HepG2 (cell line): ENCODE measurements at regions not wholly inside any gene's neighbourhood (a gene's known extent, or its start where the extent isn't known, plus 50 kb on each side); places are given as distances from the start of the nearest gene placed in this dataset.
"Not testable (repeated sequence)": the region's sequence is repeated elsewhere in the genome, so short reads cannot be mapped to it uniquely, and the experiment has no call there.

Source experiments
- CAMTA2 ChIP-seq: sonication (generic); formaldehyde crosslinking; IDR thresholded peaks from 2 replicates; pipeline ENCODE4 v1.4.0; 2020; ENCODE audit warnings: mild to moderate bottlenecking, missing genetic modification reagents, borderline replicate concordance
- CEBPB ChIP-seq: IDR thresholded peaks from 2 replicates; pipeline ENCODE4 v1.6.1; 2011; ENCODE audit warnings: low read depth, low read length, improper control_type of control experiment, borderline replicate concordance
- DMTF1 ChIP-seq: sonication (generic); formaldehyde crosslinking; IDR thresholded peaks from 2 replicates; pipeline ENCODE4 v1.4.0; 2020; ENCODE audit warnings: mild to moderate bottlenecking, missing genetic modification reagents
- KAT2B ChIP-seq: fragments of 150-350 bp; IDR thresholded peaks from 2 replicates; pipeline ENCODE4 v1.6.1; 2014; ENCODE audit warnings: low read depth, low read length, borderline replicate concordance
- KLF6 ChIP-seq: IDR thresholded peaks from 2 replicates; pipeline ENCODE4 v1.8.0; 2016; ENCODE audit warnings: missing biosample characterization, missing genetic modification reagents
- SIN3A ChIP-seq: IDR thresholded peaks from 2 replicates; pipeline ENCODE4 v1.6.1; 2011; ENCODE audit warnings: low read depth, mild to moderate bottlenecking, control low read depth, low read length, borderline replicate concordance
- SP4 ChIP-seq: sonication (generic); formaldehyde crosslinking; IDR thresholded peaks from 2 replicates; pipeline ENCODE4 v1.8.1; 2023; ENCODE audit warnings: mild to moderate bottlenecking, missing genetic modification reagents
- SUZ12 ChIP-seq: fragments of 150-350 bp; IDR thresholded peaks from 2 replicates; pipeline ENCODE4 v1.6.1; 2014; ENCODE audit warnings: low read depth, low read length
- ZFP36L1 ChIP-seq: sonication (generic); formaldehyde crosslinking; IDR thresholded peaks from 2 replicates; pipeline ENCODE4 v1.8.0; 2022; ENCODE audit warnings: mild to moderate bottlenecking, missing genetic modification reagents, moderate library complexity
- ZFP41 ChIP-seq: sonication (generic); formaldehyde crosslinking; IDR thresholded peaks from 2 replicates; pipeline ENCODE4 v1.4.0; 2020; ENCODE audit warnings: mild to moderate bottlenecking, missing genetic modification reagents, borderline replicate concordance
- ZNF850 ChIP-seq: sonication (generic); formaldehyde crosslinking; conservative IDR thresholded peaks from 2 replicates; pipeline ENCODE4 v1.9.0; 2021; ENCODE audit warnings: mild to moderate bottlenecking, missing genetic modification reagents
- TF ChIP-seq, protein P1 (sequence below): sonication (generic); formaldehyde crosslinking; IDR thresholded peaks from 2 replicates; pipeline ENCODE4 v1.5.0; 2020; ENCODE audit warnings: mild to moderate bottlenecking, missing genetic modification reagents, moderate library complexity

DNA sequence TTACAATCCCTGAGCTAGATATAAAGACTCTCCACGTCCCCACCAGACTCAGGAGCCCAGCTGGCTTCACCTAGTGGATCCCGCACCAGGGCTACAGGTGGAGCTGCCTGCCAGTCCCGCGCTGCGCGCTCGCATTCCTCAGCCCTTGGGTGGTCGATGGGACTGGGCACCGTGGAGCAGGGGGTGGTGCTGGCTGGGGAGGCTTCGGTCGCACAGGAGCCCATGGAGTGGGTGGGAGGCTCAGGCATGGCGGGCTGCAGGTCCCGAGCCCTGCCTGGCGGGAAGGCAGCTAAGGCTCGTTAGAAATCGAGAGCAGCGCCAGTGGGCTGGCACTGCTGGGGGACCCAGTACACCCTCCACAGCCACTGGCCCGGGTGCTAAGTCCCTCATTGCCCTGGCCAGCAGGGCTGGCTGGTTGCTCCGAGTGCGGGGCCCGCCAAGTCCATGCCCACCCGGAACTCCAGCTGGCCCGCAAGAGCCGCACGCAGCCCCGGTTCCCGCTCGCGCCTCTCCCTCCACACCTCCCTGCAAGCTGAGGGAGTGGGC lies 423.7 kb downstream of the OLFM4 start:
- not testable (repeated sequence) for TF ChIP-seq DMTF1 (CRISPR knock-in tag); CEBPB; ZNF850; KAT2B; ZFP41; SP4 (CRISPR knock-in tag); ZFP36L1; SIN3A; SUZ12; CAMTA2; KLF6 (CRISPR knock-in tag)
- TF ChIP-seq, protein P1, sequence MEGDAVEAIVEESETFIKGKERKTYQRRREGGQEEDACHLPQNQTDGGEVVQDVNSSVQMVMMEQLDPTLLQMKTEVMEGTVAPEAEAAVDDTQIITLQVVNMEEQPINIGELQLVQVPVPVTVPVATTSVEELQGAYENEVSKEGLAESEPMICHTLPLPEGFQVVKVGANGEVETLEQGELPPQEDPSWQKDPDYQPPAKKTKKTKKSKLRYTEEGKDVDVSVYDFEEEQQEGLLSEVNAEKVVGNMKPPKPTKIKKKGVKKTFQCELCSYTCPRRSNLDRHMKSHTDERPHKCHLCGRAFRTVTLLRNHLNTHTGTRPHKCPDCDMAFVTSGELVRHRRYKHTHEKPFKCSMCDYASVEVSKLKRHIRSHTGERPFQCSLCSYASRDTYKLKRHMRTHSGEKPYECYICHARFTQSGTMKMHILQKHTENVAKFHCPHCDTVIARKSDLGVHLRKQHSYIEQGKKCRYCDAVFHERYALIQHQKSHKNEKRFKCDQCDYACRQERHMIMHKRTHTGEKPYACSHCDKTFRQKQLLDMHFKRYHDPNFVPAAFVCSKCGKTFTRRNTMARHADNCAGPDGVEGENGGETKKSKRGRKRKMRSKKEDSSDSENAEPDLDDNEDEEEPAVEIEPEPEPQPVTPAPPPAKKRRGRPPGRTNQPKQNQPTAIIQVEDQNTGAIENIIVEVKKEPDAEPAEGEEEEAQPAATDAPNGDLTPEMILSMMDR (CRISPR knock-in tag) = not testable (repeated sequence)
